ENCODE measurements at regions not wholly inside any gene's neighbourhood (a gene's known extent, or its start where the extent isn't known, plus 50 kb on each side); places are given as distances from the start of the nearest gene placed in this dataset.
"Not testable (repeated sequence)": the region's sequence is repeated elsewhere in the genome, so short reads cannot be mapped to it uniquely, and the experiment has no call there.

DNA sequence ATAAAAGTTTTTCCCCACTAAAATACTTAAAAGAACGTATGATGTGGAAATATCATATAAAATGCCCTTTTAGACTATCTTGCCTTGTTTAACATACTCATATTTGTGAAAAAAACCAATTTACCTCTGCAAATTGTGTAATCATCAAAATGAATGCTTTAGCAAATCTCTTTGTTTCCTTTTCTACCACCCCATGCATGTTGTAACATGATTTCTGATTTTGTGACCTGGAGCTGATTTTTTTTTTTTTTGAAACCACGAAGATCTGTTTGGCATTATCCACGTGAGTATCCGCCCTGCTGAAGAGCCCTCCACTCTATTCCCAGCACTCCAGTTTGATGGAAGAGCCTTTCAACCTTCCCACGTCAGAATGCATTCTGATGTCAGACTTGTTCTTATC is 245.8 kb upstream of the NBEA start:
- DNase-seq (ENCODE audit: low read depth) = no peak

DNA sequence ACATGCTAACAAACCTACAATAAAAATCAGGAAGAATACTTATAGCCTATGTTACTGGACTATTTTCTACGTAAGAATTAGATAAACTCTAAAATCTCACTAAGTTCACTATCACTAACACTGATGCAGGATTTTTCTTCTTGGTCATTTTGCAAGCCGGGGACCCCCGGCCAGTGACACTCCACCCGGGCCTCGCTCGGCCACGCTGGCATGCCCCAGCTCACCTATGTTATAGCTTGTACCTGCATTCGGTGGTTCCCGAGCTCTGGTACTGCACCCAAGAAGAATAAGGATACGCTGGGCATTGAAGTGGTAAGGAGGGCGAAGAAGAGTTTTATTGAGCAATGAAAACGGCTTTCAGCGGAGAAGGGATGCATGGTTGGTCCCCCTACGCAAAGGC is 245.3 kb upstream of the NBEA start:
- no peak for DNase-seq (ENCODE audit: low read depth)

DNA sequence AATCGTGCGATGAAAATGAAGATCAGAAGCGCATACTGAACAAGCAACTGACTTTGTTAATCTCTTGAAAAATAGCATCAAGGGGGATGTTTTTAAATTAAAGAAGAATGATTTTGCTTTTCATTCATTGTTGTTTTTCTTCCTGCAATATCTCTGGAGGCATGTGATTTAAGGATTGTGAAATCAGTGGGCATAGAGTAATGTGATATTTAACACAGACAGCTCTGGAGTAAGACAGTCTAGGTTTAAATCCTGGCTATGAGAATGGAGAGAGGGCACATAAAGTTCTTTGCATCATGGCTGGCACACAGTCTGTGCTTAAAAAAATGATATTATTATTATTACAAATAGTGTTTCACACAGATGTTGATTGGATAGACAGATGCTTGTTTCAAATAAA is 243.1 kb upstream of the NBEA start:
- no peak for DNase-seq (ENCODE audit: low read depth)

DNA sequence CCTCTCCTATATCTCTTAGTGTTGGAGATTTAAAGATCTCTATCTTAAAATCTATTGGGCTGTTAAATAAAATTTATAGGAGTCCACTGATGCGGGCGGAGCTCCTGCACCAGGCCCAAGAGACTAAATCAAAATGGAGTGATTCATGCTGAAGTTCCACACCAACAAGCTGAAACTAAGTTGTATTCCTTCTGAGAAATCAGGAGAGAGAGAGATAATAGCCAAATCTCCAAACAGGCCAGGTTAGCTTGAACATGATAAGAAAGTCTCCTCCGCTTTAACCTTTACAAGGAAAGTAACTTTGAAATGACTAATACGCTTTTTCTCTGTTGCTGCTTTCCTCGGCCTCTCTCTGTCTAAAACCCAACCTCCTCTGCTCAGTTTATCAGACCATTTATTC is 241.9 kb upstream of the NBEA start:
- DNase-seq (ENCODE audit: low read depth) = no peak

DNA sequence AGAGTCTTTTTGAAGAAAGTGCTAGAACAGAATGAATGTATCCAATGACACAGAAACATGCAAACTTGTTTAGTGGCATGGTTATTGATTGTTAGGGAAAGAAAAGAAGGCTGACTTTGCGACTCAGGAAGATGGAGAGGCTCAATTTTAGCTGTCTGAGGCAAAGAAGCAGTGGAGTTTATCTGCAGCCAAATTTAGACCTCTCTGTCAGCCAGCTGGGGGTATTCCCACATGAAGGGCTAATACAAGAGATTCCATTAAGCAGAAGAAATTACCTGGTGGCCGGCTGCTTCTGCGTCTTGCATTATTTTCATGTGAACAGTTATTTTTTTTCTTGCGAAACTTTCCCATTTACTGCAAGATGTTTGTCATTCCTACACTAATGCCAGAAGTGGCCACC is 240.2 kb upstream of the NBEA start:
- DNase-seq (ENCODE audit: low read depth) = no peak

DNA sequence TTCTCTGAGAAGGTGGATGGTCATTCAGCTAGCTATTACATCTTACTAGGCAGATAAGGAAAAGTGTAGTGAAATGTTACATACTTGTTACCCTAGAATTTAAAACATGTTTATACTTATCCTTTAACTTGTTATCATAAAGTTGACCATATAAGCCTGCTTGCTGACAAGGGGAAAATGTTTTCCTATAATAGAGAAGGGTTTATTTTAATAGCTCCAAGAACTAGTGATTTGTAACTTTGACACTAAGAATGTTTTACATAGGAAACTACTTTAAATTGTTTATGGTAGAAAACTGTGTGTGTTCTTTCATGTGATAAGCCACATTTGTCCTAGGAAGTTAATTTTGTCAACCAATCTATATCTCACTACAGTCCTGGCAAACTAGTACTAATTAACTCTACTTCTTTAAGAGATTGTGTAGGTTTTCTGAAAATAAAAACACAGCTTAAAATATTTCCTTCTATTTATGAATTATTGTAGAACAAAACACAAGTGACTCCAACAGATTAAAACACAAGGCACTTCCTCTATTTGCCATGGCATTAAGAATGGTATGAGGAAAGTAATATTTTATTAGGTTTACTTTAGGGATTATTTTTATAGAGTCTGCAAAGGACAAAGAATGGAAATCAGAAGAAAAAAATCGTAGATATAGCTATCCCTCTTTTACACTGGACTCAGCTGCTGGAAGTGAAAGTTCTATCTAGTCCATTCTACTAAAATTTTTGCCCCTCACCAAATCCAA is 233.3 kb upstream of the NBEA start:
- no peak for DNase-seq (ENCODE audit: low read depth)

DNA sequence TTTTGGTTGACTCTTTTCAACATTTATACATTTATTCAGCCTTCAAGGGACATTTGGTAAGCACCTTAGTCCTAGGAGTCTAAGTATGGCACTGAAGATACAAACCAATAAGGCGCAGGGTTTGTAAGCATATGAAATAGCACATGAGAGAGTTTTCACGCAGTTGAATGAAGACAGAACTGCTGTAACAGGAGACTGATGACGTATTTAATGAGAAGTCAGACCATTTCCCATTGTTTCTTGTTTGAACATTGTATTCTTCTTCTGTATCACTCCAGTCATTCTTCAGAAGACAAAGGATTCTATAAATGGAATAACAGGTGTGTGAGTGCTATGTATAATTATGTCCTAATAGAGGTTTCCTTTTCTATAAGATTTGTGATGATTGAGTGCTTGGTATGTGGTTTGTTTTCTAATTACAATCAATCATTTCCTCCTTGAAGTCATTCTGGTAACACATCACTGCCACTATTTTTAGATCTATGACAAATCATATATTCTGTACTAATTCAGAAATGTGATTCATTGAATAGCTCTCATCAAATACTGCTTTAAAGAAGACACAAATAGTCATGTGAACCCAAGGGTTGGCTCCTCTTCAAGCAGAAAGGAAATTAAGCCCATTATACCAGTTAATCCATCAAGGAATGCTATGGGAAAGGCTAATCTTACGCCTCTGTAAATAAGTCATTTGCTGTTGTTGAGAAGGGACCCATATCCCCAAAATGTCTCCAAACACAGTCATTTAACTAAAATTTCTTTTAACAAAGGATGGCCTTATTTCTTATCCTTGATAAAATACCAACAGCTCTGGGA is 222.8 kb upstream of the NBEA start:
- no peak for DNase-seq (ENCODE audit: low read depth)

DNA sequence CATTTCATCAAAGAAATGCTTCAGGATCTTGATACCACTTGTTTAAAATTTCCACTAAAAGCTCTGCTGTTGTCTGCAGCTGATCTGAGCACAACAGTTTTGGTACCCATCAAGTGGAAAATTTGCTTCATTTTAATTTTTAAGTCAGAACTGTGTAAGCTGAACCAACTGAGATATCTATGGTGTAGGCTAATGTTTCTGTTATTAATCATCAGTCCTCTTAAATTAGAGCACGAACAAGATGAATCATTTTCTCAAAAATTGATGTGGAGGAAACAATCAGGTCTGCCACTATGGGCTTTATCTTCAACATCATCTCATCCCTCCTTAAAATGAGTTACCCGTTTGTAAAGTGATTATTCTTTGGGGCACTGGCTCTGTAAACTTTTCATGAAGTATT is 221.5 kb upstream of the NBEA start:
- DNase-seq (ENCODE audit: low read depth) = no peak

DNA sequence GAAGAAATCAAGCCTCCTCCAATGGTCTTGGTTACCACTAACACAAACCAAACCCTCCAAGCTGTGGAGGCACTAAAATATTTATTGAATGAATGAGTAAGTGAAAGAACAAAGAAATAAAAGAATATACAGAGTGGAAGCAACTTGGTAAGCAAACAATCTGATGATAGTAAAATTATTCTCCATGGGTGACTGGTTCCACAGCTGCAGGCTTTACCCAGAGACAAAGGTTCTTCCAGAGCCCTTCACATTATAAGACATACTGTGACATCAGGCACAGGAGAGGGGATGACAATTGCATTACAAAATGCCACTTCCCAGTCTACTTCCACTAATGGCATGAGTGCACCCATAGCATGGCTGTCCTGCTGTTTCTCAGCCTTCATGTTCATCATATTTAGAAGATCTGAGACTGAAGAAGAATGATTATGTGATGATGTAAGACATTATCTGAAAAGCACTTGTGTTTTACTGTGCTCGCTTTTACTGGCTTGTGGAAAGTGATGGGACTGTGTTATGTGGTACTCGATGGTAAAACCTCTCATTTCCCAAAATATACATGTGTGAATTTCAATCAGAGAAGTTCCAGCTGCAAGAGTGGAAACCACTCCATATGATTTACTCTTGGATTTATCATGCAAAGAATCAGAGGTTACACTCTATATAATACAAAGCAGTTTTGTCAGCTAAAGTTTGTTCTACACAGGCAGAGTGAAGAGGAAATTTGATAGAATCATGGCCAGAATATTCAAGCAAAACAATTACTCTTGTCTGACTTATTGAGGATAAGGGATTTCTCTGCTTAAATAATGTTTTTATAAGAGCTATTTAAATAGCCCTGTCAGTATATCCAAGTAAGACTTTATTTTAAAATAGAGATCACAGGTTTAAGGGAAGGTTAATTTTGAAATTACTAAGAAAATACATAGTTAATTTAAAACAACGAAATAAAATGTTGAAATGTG is 220.2 kb upstream of the NBEA start:
- DNase-seq (ENCODE audit: low read depth) = no peak

DNA sequence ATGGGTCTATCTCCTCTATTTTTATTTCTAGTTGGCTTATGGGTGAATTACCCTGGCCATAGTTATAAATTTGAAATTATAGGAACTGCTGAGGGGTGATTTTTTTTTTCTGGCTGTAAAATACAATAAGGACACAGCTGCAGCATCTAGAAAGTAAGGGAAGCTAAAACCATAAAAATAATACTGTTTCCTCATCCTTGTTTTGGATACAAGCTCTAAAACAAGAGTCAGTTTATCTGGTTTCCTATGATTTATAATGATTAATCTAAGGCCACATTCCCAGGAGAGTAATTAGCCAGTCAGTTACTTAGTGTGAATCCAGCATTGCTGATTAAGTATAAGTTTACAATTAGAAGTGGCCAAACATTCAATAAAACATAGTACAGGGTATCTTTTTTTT is 219.1 kb upstream of the NBEA start:
- DNase-seq (ENCODE audit: low read depth) = no peak

DNA sequence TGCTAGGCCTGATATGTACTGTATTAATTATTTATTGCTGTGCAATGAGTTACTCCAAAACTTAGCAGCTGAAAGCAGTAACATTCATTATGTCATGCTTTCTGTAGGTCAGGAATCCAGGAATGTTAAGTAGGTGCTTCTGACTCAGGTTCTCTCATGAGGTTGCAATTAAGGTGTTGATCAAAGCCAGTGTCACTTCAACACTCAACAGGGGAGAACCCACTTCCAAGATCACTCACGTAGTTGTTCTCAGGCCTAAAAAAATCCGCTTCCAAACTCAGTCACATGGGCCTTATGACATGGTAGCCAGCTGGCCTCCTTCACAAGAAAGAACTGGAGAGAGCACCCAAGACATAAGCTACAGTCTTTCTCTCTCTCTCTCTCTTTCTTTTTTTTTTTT is 211.1 kb upstream of the NBEA start:
- no peak for DNase-seq (ENCODE audit: low read depth)

DNA sequence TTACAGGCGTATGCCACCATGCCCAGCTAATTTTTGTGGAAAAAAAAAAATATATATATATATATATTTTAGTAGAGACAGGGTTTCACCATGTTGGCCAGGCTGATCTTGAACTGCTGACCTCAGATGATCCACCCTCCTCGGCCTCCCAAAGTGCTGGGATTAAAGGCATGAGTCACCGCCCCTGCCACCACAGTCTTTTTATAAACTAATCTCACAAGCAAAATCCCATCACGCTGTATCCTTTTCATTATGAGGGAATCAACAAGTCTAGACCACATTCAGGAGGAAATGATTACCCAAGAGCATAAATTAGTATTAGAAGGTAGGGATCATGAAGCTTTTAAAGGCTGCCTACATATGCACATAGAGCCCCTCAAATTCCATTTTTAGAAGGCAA is 210.6 kb upstream of the NBEA start:
- no peak for DNase-seq (ENCODE audit: low read depth)

DNA sequence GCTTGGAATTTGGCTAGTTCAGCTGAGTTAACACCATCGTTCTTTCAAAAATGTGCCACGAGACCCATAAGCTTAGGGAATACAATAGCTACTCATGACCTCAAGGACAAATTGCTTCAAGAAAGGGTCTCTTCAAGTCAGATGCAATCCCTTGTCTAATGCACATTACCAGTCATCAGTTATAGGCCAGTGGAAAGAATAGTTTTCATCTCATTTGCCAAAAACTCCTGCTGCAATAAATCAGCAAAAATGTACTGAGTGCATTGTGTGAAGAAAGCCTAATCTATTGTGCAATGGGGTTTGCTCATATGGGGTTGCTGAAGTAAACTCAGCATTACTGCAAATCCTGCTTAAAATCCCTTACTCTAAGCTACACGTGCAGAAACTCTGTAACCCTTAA is 208.3 kb upstream of the NBEA start:
- no peak for DNase-seq (ENCODE audit: low read depth)

DNA sequence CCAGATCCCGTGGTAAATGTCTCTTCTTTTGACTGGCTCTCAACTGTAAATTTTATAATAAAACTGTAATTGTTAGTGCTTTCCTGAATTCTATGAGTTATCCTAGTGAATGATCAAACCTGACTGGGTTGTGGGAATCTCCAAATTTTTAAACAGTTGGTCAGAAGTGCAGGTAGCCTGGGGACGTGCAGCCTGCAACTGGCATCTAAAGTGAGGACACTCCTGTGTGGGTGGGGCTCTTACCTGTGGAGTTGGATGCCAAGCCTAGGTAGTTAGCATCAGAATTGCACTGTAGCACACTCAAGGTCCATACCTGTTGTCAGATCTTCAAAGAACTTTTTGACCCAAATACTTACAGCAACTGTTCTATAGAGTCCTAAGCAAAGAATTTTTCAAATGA is 207.1 kb upstream of the NBEA start:
- DNase-seq (ENCODE audit: low read depth) = no peak

DNA sequence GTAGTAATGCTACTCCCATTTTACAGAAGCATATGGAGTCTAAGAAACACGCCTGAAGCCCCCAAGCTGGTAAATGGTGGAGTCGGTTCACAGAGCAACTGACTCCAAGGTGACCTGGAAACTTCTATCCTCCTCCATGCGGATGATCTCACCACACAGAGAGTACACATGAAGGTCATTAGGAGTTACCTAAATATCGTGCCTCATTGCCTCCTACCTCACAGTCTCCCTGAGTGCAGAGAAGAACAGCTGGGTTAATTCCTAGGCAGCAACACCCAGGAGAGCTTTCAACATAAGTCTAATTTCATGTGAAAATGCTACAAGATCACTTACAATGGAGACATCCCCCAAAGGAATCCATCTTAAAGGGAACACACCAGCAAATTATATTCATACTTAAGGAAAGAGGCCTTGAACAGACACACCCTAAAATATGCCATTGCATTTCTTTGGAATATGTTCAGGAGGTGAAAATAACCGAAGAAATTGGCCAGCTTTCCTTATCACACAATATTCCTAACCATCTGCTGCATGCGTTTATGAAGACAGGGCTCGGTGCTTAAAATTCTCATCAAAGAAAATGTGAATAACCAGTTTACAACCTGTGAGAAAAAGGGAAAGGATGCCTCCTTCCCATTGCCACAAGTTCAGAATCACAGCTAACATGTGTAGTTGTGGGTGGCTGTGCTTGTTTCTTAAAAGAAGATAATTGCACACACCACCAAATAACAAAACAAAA is 203.6 kb upstream of the NBEA start:
- no peak for DNase-seq (ENCODE audit: low read depth)

DNA sequence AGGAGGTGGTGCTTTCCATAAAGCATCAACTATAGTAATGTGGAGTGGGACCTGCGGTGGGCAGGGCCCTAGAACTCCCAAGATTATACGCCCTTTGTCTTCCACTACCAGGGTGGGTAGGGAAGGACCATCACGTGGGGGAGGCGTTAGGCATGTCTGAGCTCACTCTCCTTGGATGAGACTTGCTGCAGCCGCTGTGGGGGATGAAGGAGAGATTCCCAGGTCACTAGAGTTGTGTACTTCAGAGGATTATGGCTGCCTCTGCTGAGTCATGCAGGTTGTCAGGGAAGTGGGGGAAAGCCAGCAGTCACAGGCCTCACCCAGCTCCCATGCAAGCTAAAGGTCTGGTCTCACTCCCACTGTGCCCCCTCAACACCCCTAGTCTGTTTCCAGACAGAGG is 195.0 kb upstream of the NBEA start:
- DNase-seq (ENCODE audit: low read depth) = not testable (repeated sequence)

DNA sequence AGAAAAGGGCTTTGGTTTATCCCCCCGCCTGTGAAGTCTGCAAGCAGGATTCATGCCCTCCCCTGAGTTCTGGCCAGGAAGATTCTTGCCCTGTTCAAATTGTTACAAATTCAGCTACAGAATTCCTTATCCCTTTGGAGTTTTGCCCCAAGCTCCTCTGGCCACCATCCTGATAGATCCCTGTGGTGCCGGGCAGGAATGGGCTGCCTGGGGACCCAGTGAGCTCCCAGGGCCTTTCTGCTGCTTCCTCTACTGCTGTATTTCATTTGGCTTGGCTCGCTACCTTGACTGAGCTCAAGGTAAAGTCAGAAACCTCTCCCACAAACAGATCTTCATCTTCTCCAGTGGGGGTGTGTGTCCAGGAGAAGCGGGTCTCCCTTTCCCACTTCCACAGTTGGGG is 194.6 kb upstream of the NBEA start:
- no peak for DNase-seq (ENCODE audit: low read depth)

DNA sequence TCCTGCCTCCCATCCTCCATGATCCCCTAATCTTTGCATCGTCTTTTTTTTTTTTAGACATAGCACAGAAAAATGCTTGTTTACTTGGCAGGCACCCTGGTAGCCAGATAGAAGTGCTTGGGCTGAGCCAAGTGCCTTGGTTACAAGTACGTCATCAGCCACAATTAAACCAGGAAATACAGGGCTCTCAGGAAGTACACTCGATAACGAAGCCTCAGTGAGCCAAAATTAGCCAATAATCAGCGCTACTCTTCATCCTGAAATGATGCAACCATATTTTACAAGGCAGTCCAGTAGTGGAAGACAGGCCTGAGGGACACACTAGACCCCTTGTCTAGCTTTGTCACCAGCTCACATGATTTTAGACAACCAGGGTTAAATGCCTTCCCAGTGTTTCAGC is 194.0 kb upstream of the NBEA start:
- no peak for DNase-seq (ENCODE audit: low read depth)

DNA sequence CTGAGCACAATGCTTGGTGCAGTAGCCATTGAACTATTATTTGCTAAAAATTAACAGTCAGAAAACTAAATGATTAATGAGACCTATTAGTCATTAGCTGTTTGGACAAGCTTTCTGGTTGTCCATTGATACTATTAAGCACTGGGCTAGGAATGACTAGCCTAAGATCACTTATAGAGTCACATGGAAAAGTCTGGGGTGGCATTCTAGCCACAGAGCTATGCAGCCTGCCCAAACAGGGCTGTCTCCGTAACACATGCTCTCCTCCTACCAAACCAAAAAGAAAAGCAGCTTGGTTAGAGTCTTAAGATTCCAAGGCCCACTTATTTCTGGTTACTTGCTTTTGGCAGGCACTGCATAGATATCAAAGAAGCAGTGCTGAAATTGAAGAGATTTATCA is 193.5 kb upstream of the NBEA start:
- DNase-seq (ENCODE audit: low read depth) = no peak

DNA sequence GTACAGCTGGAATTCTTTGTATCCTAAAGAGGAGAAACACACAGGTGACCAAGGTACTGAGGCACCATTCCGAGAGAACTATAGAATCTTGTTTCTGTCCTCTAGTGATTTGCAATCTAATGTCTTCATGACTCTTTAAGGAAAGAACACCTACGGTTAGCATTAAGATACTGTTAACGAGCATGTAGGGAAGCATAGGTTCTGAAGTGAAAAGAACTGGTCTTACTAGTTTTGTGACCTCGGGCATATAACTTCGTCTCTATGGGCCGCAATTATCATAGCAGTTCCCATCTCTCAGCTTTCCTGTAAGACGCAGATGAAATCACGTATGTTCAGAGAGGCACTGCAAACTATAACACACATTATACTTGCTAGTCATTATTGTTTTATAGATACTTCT is 193.0 kb upstream of the NBEA start:
- DNase-seq (ENCODE audit: low read depth) = no peak

DNA sequence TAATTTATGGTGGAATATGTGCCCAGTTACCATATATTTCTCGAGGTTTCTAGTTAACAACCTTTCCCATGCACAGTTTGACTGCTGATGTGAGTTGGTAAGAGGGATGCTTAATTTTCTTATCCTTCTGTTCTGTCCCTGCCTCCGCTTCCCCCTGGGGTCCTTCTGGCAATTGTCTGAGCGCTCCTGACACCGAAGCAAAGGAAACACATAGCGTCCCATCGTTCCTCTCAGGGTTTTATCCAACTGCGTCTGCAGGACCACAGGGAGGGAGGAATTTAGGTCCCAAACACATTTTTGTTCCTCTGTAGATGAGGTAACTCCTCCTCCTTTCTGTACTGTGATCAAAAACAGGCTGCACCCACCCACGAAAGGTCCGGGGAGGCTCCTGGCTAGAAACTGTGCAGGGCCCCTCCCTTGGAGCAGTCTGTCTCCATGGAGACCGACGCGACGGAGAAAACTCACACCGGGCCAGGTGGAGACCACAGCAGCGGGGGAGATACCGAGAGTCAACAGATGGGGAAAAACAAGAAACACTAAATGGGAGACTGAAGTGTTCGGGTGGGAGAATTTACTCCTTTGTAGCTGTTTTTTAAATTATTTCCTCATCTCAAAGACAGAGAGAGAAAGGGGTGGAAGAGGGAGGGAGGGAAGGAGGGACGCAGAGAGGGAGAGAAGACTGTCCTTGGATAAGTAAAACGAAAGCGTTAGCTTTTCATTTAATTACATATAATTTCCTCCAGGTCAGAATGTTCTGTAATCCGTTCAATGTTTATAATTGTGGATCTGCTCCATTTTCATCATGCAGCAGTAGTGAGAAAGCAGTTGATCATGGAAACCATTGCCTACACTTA is 191.8 kb upstream of the NBEA start:
- DNase-seq (ENCODE audit: low read depth) = no peak

Measured in T-helper 22 cell (primary cell).